H1 (cell line): ENCODE measurements at regions not wholly inside any gene's neighbourhood (a gene's known extent, or its start where the extent isn't known, plus 50 kb on each side); places are given as distances from the start of the nearest gene placed in this dataset.

Experiments
- BRCA1 ChIP-seq: IDR thresholded peaks from 2 replicates; pipeline ENCODE4 v1.6.1; 2012; ENCODE audit warnings: low read depth, low read length, improper control_type of control experiment
- CBX8 ChIP-seq: fragments of 300-800, 300-1000 bp; sonication (generic); IDR thresholded peaks from 2 replicates; pipeline ENCODE4 v1.7.1; 2016; ENCODE audit warnings: low read depth, low read length, borderline replicate concordance
- CEBPB ChIP-seq: IDR thresholded peaks from 2 replicates; pipeline ENCODE4 v1.6.1; 2012; ENCODE audit warnings: low read depth, low read length
- EZH2 ChIP-seq: fragments of 200-600 bp; sonication (generic); IDR thresholded peaks from 2 replicates; pipeline ENCODE4 v1.7.1; 2012; ENCODE audit warnings: low read depth, mild to moderate bottlenecking, moderate library complexity, low read length, inconsistent platforms; ENCODE audit not compliant: severe bottlenecking
- JUN ChIP-seq: IDR thresholded peaks from 2 replicates; pipeline ENCODE4 v1.6.1; 2011; ENCODE audit warnings: low read depth, mild to moderate bottlenecking, improper control_type of control experiment, low read length
- JUND ChIP-seq: IDR thresholded peaks from 2 replicates; pipeline ENCODE4 v1.6.1; 2011; ENCODE audit warnings: mild to moderate bottlenecking, improper control_type of control experiment, low read length
- KDM1A ChIP-seq: fragments of 200-600, 300-600 bp; sonication (generic); IDR thresholded peaks from 2 replicates; pipeline ENCODE4 v1.7.1; 2016; ENCODE audit warnings: mild to moderate bottlenecking, low read length, borderline replicate concordance
- POLR2A ChIP-seq, 2 experiments: IDR thresholded peaks; 1 replicate in 1 of 2; 2 replicates in 1 of 2; pipeline ENCODE4 v1.6.1; 2011; ENCODE audit warnings: low read depth in 2 of 2, low read length in 2 of 2, mild to moderate bottlenecking in 2 of 2; ENCODE audit errors: control extremely low read depth in 1 of 2
- POLR2AphosphoS5 ChIP-seq: IDR thresholded peaks from 2 replicates; pipeline ENCODE4 v1.6.1; 2011; ENCODE audit warnings: low read depth, low read length
- TAF1 ChIP-seq: IDR thresholded peaks from 2 replicates; pipeline ENCODE4 v1.6.1; 2011; ENCODE audit warnings: mild to moderate bottlenecking, low read depth, low read length
- ZNF274 ChIP-seq: IDR thresholded peaks from 2 replicates; pipeline ENCODE4 v1.7.0; 2012; ENCODE audit warnings: low read length, borderline replicate concordance; ENCODE audit errors: extremely low read depth
- TF ChIP-seq, protein P1 (sequence below), 3 experiments: IDR thresholded peaks; 1 replicate in 2 of 3; 2 replicates in 1 of 3; pipeline versions ENCODE4 v1.5.1 to v1.6.1; 2011; ENCODE audit warnings: low read length in 3 of 3, mild to moderate bottlenecking in 3 of 3, inconsistent platforms in 2 of 3, low read depth in 1 of 3, moderate library complexity in 1 of 3; ENCODE audit not compliant: insufficient read depth in 1 of 3; ENCODE audit errors: control extremely low read depth in 1 of 3

DNA sequence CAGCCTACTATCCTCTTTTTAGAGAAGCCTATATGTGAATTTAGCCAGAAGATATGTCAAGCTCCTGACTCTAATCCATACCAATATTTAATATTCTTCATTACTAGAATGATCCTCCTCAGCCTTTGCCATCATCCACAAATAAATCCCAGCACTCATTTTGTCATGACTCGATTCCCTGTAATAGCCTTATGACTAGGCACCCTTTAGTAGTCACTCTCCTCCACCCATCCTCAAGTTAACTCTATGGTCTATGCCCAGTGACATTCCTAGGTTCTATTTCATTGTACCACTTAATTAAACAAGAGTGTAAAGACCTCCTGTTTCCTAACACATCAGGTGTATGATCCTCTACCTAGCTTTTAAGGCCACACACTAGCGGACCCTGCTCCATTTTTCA lies 450.4 kb upstream of the CITED2 start:
- no peak for TF ChIP-seq BRCA1
- TF ChIP-seq POLR2A (IDR thresholded peaks at IDR 0.05; ENCODE audit: control extremely low read depth in 1 of 2, low read depth in 2 of 2, low read length in 2 of 2), result no peak
- TF ChIP-seq JUN, result no peak
- no peak for TF ChIP-seq ZNF274
- TF ChIP-seq, protein P1, sequence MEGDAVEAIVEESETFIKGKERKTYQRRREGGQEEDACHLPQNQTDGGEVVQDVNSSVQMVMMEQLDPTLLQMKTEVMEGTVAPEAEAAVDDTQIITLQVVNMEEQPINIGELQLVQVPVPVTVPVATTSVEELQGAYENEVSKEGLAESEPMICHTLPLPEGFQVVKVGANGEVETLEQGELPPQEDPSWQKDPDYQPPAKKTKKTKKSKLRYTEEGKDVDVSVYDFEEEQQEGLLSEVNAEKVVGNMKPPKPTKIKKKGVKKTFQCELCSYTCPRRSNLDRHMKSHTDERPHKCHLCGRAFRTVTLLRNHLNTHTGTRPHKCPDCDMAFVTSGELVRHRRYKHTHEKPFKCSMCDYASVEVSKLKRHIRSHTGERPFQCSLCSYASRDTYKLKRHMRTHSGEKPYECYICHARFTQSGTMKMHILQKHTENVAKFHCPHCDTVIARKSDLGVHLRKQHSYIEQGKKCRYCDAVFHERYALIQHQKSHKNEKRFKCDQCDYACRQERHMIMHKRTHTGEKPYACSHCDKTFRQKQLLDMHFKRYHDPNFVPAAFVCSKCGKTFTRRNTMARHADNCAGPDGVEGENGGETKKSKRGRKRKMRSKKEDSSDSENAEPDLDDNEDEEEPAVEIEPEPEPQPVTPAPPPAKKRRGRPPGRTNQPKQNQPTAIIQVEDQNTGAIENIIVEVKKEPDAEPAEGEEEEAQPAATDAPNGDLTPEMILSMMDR (IDR thresholded peaks at IDR 0.05; ENCODE audit: control extremely low read depth in 1 of 3, insufficient read depth in 1 of 3, low read depth in 1 of 3, low read length in 3 of 3), result no peak
- no peak for TF ChIP-seq EZH2
- no peak for TF ChIP-seq TAF1
- TF ChIP-seq JUND, result no peak
- no peak for TF ChIP-seq CBX8
- TF ChIP-seq CEBPB, result no peak
- TF ChIP-seq KDM1A, result no peak
- TF ChIP-seq POLR2AphosphoS5, result no peak
